HCT116 (cell line): ENCODE measurements at regions not wholly inside any gene's neighbourhood (a gene's known extent, or its start where the extent isn't known, plus 50 kb on each side); places are given as distances from the start of the nearest gene placed in this dataset.

Experiments used
- ATAC-seq: fragments of 200-7000 bp; cut with Tn5 transposase; 2 replicates; pipeline ENCODE4 v1.9.1; 2020; ENCODE audit warnings: mild to moderate bottlenecking, moderate library complexity
- BruUV-seq: library from RNA; stranded (reverse); fragments of 400-500 nt; replicated peaks from 2 replicates; lab custom pipeline; 2021; lab: Mats Ljungman, UMichigan
- CTCF ChIA-PET: fragments of 300-600 bp; sonication (Branson Sonifier 250); formaldehyde crosslinking; loops from one replicate; lab custom pipeline; 2021; ENCODE audit warnings: antibody characterized with exemption; lab: Charles Lee
- POLR2A ChIA-PET: fragments of 300-600, 350-600 bp; sonication (Branson Sonifier 250); formaldehyde crosslinking; loops from one replicate; lab custom pipeline; 2021; ENCODE audit warnings: antibody characterized with exemption; lab: Charles Lee
- RAD21 ChIA-PET, 2 experiments: fragments of 300-600 bp; sonication (Branson Sonifier 250); formaldehyde crosslinking; loops; one replicate each; lab custom pipeline; 2023; ENCODE audit warnings: low total read pairs in 2 of 2; ENCODE audit not compliant: uncharacterized antibody in 2 of 2, unreplicated experiment in 2 of 2, low non-redundant PET in 1 of 2; lab: Charles Lee
- DNase-seq: peaks from one replicate; pipeline ENCODE4 v3.0.0-alpha.2; 2010; ENCODE audit warnings: low read depth, low spot score
- H2AFZ ChIP-seq: fragments of 200-600 bp; shearing (Covaris generic), sonication (generic); 2 replicates; pipeline ENCODE4 v1.6.1; 2017; ENCODE audit warnings: low read depth, mixed run types, mixed read lengths, antibody characterized with exemption, low read length; ENCODE audit not compliant: poor library complexity, severe bottlenecking
- H3K27ac ChIP-seq: 2 replicates; pipeline ENCODE4 v1.5.1; 2012; ENCODE audit warnings: low read depth, low read length
- H3K27me3 ChIP-seq: fragments of 200-600 bp; sonication (generic); 2 replicates; pipeline ENCODE4 v1.6.1; 2016; ENCODE audit warnings: mixed run types, low read length, mixed read lengths; ENCODE audit not compliant: insufficient read depth
- H3K36me3 ChIP-seq, 2 experiments: fragments of 200-500 bp in 1 of 2; fragments of 200-600 bp in 1 of 2; sonication (Bioruptor generic) in 1 of 2; sonication (generic) in 1 of 2; 2 replicates each; pipeline versions ENCODE4 v1.5.1 to v1.6.1; 2014 to 2016; ENCODE audit warnings: low read length in 2 of 2, inconsistent platforms in 1 of 2, mixed read lengths in 1 of 2, mixed run types in 1 of 2; ENCODE audit not compliant: insufficient read depth in 2 of 2, control insufficient read depth in 1 of 2
- H3K4me1 ChIP-seq, 2 experiments: fragments of 200-600 bp in 1 of 2; sonication (generic) in 1 of 2; 2 replicates each; pipeline versions ENCODE4 v1.5.1 to v1.6.1; 2012 to 2017; ENCODE audit warnings: low read length in 2 of 2, inconsistent platforms in 1 of 2, mild to moderate bottlenecking in 1 of 2, mixed read lengths in 1 of 2, mixed run types in 1 of 2, moderate library complexity in 1 of 2; ENCODE audit not compliant: insufficient read depth in 2 of 2, control insufficient read depth in 1 of 2
- H3K4me2 ChIP-seq: fragments of 200-600 bp; sonication (generic); 2 replicates; pipeline ENCODE4 v1.6.1; 2017; ENCODE audit warnings: mixed run types, low read length, mixed read lengths
- H3K4me3 ChIP-seq, 2 experiments: fragments of 200-600 bp in 1 of 2; sonication (generic) in 1 of 2; replicated peaks in 1 of 2; 2 replicates each; pipeline ENCODE4 v1.5.1; 2011 to 2016; ENCODE audit warnings: low read length in 2 of 2, control low read depth in 1 of 2, low read depth in 1 of 2, mild to moderate bottlenecking in 1 of 2, mixed read lengths in 1 of 2, mixed run types in 1 of 2
- H3K79me2 ChIP-seq: fragments of 200-600 bp; sonication (generic); 2 replicates; pipeline ENCODE4 v1.6.1; 2017; ENCODE audit warnings: mild to moderate bottlenecking, mixed run types, low read length, moderate library complexity, mixed read lengths; ENCODE audit not compliant: insufficient read depth
- H3K9ac ChIP-seq: fragments of 200-600 bp; sonication (generic); 2 replicates; pipeline ENCODE4 v1.6.1; 2016; ENCODE audit warnings: low read length, mixed read lengths
- H3K9me2 ChIP-seq: fragments of 200-600 bp; sonication (generic), shearing (Covaris generic); 2 replicates; pipeline ENCODE4 v1.6.1; 2017; ENCODE audit warnings: mixed run types, mild to moderate bottlenecking, moderate library complexity; ENCODE audit not compliant: insufficient read depth
- H3K9me3 ChIP-seq, 2 experiments: fragments of 200-500 bp in 1 of 2; fragments of 200-600 bp in 1 of 2; sonication (Bioruptor generic) in 1 of 2; sonication (generic) in 1 of 2; 2 replicates each; pipeline ENCODE4 v1.6.1; 2014 to 2017; ENCODE audit warnings: low read length in 2 of 2, mixed read lengths in 2 of 2, inconsistent platforms in 1 of 2, low read depth in 1 of 2, mild to moderate bottlenecking in 1 of 2, mixed run types in 1 of 2, moderate library complexity in 1 of 2; ENCODE audit not compliant: control insufficient read depth in 1 of 2, insufficient read depth in 1 of 2
- H4K20me1 ChIP-seq: fragments of 200-600 bp; sonication (generic), shearing (Covaris generic); 2 replicates; pipeline ENCODE4 v1.6.1; 2017; ENCODE audit warnings: mixed run types, mild to moderate bottlenecking, moderate library complexity; ENCODE audit not compliant: insufficient read depth
- EZH2phosphoT487 ChIP-seq: fragments of 200-600 bp; IDR thresholded peaks from 2 replicates; pipeline ENCODE4 v1.6.1; 2018; ENCODE audit warnings: antibody characterized with exemption, borderline replicate concordance
- FOSL1 ChIP-seq: IDR thresholded peaks from 2 replicates; pipeline ENCODE4 v1.6.1; 2012; ENCODE audit warnings: low read depth
- POLR2A ChIP-seq: IDR thresholded peaks from 2 replicates; pipeline ENCODE4 v1.7.0; 2011; ENCODE audit warnings: borderline replicate concordance; ENCODE audit not compliant: insufficient read depth, insufficient read length; ENCODE audit errors: extremely low read depth
- POLR2AphosphoS5 ChIP-seq: IDR thresholded peaks from 2 replicates; pipeline ENCODE4 v1.6.1; 2011; ENCODE audit warnings: mild to moderate bottlenecking, low read depth, low read length, moderate library complexity
- SIN3A ChIP-seq: IDR thresholded peaks from 2 replicates; pipeline ENCODE4 v1.6.1; 2012; ENCODE audit warnings: low read depth
- SP1 ChIP-seq: IDR thresholded peaks from 2 replicates; pipeline ENCODE4 v1.6.1; 2012; ENCODE audit warnings: low read depth
- SRF ChIP-seq: IDR thresholded peaks from 2 replicates; pipeline ENCODE4 v1.6.1; 2012; ENCODE audit warnings: low read depth
- TCF7L2 ChIP-seq: IDR thresholded peaks from 2 replicates; pipeline ENCODE4 v1.7.0; 2011; ENCODE audit warnings: borderline replicate concordance, inconsistent platforms; ENCODE audit not compliant: insufficient read depth, insufficient read length; ENCODE audit errors: extremely low read depth
- YY1 ChIP-seq: IDR thresholded peaks from 2 replicates; pipeline ENCODE4 v1.6.1; 2011; ENCODE audit warnings: low read length, low read depth, moderate library complexity, mild to moderate bottlenecking; ENCODE audit not compliant: insufficient replicate concordance; ENCODE audit errors: extremely low read depth
- ZFX ChIP-seq: fragments of 450-650 bp; IDR thresholded peaks from 2 replicates; pipeline ENCODE4 v1.6.1; 2017
- ZNF274 ChIP-seq: fragments of 200-500 bp; sonication (Bioruptor generic); IDR thresholded peaks from 2 replicates; pipeline ENCODE4 v1.6.1; 2014; ENCODE audit warnings: mild to moderate bottlenecking, low read depth, low read length, inconsistent platforms
- intact Hi-C: fragments of 100-400 bp; cut with micrococcal nuclease; formaldehyde crosslinking; loops from 2 replicates; pipeline ENCODE4 v1.10.0; 2022
- TF ChIP-seq, protein P1 (sequence below): IDR thresholded peaks from 2 replicates; pipeline ENCODE4 v1.6.1; 2012
- TF ChIP-seq, protein P2 (sequence below): IDR thresholded peaks from 2 replicates; pipeline ENCODE4 v1.6.1; 2012
- TF ChIP-seq, protein P3 (sequence below): IDR thresholded peaks from 2 replicates; pipeline ENCODE4 v1.6.1; 2012; ENCODE audit warnings: low read depth

DNA sequence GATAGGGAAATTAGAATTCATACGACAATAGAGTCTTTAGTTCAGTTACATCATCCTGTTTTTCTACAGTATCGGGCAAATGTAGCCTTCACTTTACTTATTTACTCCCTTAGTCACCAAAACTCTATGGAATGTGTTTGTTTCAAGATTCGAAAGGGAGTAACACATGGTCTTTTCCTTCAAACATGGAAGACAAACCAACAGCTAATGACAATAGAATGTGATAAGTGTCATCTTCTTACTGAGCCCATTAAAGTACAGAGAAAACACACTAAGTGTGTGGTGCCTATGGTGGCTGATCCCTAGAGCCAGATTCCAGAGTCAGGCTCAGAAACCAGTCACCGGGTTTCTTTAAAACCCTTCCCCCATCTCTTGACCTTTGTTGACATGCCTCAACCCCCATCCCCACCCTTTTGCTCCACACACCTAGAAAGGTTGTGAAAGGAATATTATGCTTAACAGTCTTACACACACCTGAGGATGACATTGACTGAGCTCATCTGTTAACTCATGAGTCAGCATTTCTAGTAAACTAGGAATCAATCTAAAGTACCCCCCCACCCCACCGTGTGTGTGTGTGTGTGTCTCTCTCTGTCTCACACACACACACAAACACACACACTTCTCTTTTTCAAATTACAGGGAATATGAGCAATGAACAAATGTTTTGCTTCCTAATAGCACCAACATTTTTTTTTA, 549.6 kb upstream of the CCDC54 start:
- intact Hi-C loops, result no loop called here
- no peak for DNase-seq
- ATAC-seq, result no peak
- ChIA-PET CTCF (no interaction called here), POLR2A (no interaction called here), RAD21 (no interaction called here)
- BruUV-seq, result no TSS peak
- no peaks in the 10 kb centered on the region for H3K27me3 ChIP-seq
- no peak overlapping the region for H3K9ac ChIP-seq
- no peaks in the 10 kb centered on the region for H3K36me3 ChIP-seq
- no peak overlapping the region for H2AFZ ChIP-seq
- H3K9me2 ChIP-seq, result no peaks in the 10 kb centered on the region
- no peaks in the 10 kb centered on the region for H4K20me1 ChIP-seq
- TF ChIP-seq ZFX, result no peak
- TF ChIP-seq, protein P1, sequence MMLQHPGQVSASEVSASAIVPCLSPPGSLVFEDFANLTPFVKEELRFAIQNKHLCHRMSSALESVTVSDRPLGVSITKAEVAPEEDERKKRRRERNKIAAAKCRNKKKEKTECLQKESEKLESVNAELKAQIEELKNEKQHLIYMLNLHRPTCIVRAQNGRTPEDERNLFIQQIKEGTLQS, result no peak
- no peak for TF ChIP-seq POLR2AphosphoS5
- no peaks in the 10 kb centered on the region for H3K79me2 ChIP-seq
- H3K9me3 ChIP-seq, result no peaks in the 10 kb centered on the region
- H3K4me1 ChIP-seq, result no peaks in the 10 kb centered on the region
- H3K4me2 ChIP-seq, result no peak overlapping the region
- no peak overlapping the region for H3K27ac ChIP-seq
- H3K4me3 ChIP-seq, result no peak overlapping the region

DNA sequence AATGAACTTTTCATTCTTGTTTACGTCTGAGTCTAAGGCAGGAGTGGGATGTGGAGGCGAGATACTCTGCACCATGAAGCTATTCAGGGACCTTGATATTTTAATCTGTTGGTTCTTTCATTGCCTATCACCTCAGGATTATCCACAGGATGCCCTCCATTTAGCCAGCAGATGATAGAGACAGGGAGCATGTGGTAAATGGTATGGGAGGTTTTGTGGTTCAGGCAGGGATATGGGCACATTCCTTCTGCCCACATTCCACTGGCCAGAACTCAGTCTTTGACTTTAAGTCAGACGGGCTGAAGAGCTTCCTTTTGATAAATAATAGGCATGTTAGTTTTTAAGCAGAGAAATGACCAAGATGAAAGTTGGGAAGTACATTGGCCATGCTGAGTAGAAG, 548.0 kb upstream of the CCDC54 start:
- Histone ChIP-seq H3K4me3 (no peak overlapping the region), H3K9me2 (no peaks in the 10 kb centered on the region), H3K9me3 (no peaks in the 10 kb centered on the region), H3K4me1 (no peaks in the 10 kb centered on the region), H3K79me2 (no peaks in the 10 kb centered on the region), H3K36me3 (no peaks in the 10 kb centered on the region), H3K27me3 (no peaks in the 10 kb centered on the region), H2AFZ (no peak overlapping the region), H3K27ac (no peak overlapping the region), H3K4me2 (no peak overlapping the region), H3K9ac (no peak overlapping the region), H4K20me1 (no peaks in the 10 kb centered on the region)
- ChIA-PET POLR2A (no interaction called here), CTCF (no interaction called here), RAD21 (no interaction called here)
- no peak for ATAC-seq
- BruUV-seq, result no TSS peak
- intact Hi-C loops, result no loop called here
- TF ChIP-seq YY1 (no peak), EZH2phosphoT487 (no peak), FOSL1 (no peak), SIN3A (no peak), POLR2A (no peak), TCF7L2 (no peak), POLR2AphosphoS5 (no peak), SP1 (no peak), SRF (no peak), ZNF274 (no peak)
- TF ChIP-seq, protein P2, sequence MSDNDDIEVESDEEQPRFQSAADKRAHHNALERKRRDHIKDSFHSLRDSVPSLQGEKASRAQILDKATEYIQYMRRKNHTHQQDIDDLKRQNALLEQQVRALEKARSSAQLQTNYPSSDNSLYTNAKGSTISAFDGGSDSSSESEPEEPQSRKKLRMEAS, result no peak
- TF ChIP-seq, protein P3, sequence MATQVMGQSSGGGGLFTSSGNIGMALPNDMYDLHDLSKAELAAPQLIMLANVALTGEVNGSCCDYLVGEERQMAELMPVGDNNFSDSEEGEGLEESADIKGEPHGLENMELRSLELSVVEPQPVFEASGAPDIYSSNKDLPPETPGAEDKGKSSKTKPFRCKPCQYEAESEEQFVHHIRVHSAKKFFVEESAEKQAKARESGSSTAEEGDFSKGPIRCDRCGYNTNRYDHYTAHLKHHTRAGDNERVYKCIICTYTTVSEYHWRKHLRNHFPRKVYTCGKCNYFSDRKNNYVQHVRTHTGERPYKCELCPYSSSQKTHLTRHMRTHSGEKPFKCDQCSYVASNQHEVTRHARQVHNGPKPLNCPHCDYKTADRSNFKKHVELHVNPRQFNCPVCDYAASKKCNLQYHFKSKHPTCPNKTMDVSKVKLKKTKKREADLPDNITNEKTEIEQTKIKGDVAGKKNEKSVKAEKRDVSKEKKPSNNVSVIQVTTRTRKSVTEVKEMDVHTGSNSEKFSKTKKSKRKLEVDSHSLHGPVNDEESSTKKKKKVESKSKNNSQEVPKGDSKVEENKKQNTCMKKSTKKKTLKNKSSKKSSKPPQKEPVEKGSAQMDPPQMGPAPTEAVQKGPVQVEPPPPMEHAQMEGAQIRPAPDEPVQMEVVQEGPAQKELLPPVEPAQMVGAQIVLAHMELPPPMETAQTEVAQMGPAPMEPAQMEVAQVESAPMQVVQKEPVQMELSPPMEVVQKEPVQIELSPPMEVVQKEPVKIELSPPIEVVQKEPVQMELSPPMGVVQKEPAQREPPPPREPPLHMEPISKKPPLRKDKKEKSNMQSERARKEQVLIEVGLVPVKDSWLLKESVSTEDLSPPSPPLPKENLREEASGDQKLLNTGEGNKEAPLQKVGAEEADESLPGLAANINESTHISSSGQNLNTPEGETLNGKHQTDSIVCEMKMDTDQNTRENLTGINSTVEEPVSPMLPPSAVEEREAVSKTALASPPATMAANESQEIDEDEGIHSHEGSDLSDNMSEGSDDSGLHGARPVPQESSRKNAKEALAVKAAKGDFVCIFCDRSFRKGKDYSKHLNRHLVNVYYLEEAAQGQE, result no peak
- TF ChIP-seq, protein P1, result no peak
- DNase-seq, result no peak
